ENCODE measurements at regions not wholly inside any gene's neighbourhood (a gene's known extent, or its start where the extent isn't known, plus 50 kb on each side); places are given as distances from the start of the nearest gene placed in this dataset.
"Not testable (repeated sequence)": the region's sequence is repeated elsewhere in the genome, so short reads cannot be mapped to it uniquely, and the experiment has no call there.

DNA sequence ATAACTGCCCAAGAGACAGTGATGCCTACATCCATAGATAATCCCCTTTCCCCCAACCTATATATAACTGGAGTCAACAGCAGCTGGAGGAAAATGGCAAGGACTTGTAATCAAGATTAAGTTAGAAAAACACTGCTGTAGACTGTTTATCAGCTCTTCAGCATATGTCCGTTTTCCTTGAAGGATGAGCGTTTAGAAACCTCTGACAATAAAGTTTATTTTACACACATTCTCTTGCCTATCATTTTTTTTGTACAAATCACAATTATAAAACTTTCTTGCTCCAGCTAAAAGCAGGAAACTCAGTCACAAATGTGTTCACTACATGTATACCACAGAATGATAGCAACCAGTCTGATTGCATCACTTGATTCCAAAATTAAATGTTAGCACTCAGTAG is 50.8 kb downstream of the PPIAL4G start:
- H3K27ac ChIP-seq; intact Hi-C loops (cut with DNase I); H3K4me3 ChIP-seq: not testable (repeated sequence)

DNA sequence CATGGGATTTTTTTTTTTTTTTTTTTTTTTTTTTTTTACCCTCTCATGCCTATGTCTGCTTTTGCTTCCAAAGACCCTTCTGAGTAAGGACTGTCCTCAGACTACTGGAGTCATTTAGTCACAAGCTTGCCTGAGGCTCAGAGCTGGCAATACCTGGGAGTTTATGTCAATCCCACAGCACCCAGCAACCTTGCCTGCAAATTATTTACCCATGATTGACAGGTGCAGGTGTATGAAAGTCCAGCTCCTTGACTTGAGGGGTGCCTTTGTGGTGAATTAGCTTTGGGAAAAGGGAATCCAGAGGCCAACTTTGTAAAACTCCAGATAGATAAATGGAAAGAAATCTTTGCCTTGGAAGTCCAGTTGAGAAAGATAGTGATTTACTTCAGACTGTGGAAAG is 53.2 kb downstream of the PPIAL4G start:
- intact Hi-C loops (cut with DNase I); H3K4me3 ChIP-seq; H3K9me3 ChIP-seq; H3K27me3 ChIP-seq (replicated peaks; ENCODE audit: insufficient read depth); H3K27ac ChIP-seq; H3K36me3 ChIP-seq; H3K4me1 ChIP-seq (replicated peaks); DNase-seq (ENCODE audit: low spot score): not testable (repeated sequence)

More for the DNA sequence above, 50.8 kb downstream of the PPIAL4G start:
- 63% methylated on average over 2 of the region's 2 CpGs for WGBS
- H3K36me3 ChIP-seq; DNase-seq (ENCODE audit: low spot score); H3K4me1 ChIP-seq (replicated peaks); H3K9me3 ChIP-seq; H3K27me3 ChIP-seq (replicated peaks; ENCODE audit: insufficient read depth): not testable (repeated sequence)

DNA sequence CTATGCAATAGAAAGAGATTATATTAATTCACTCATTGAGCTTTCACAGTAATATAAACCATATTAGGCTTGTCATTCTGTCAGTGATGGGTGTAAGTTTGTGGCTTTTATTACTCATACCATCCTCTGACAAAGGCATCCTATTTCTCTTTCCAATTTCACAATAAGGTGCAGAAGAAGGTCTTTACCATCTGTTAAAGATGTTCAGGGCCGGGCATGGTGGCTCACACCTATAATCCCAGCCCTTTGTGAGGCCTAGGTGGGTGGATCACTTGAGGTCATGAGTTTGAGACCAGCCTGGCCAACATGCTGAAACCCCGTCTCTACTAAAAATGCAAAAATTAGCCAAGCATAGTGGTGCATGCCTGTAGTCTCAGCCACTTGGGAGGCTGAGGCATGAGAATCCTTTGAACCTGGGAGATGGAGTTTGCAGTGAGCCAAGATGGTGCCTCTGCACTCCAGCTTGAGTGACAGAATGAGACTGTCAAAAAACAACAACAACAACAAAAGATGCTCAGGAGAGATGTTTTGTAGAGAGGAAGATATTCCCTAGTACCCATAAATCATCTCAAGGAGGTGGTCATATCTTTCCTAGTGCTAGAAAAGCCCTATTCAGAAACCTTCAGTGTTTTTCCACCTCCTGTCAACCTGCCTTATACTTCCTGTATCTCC is 56.0 kb downstream of the PPIAL4G start:
- H3K27ac ChIP-seq; H3K4me3 ChIP-seq; H3K4me1 ChIP-seq (replicated peaks); DNase-seq (ENCODE audit: low spot score); intact Hi-C loops (cut with DNase I); H3K36me3 ChIP-seq; H3K27me3 ChIP-seq (replicated peaks; ENCODE audit: insufficient read depth); H3K9me3 ChIP-seq: not testable (repeated sequence)
- WGBS: 86% methylated on average over 2 of the region's 2 CpGs

DNA sequence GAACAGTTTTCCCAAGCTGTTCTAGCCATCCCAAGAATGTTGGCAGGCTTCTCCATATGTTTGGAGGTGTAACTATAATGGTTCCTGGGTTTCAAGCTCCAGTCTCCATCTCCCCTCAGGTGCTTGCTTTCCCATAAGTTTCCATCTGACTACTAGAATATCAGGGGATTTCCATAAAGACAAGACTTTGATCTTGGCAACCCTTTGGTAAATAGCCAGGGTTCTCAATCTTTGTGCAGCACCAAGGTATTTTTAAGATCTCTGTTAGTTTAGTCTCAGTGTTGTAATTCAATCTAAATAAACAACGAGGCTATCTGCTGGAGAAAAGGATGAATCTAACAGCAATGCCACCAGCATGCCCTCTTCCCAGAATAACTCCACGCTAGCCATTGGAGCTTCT is 56.7 kb downstream of the PPIAL4G start:
- not testable (repeated sequence) for DNase-seq (ENCODE audit: low spot score)

DNA sequence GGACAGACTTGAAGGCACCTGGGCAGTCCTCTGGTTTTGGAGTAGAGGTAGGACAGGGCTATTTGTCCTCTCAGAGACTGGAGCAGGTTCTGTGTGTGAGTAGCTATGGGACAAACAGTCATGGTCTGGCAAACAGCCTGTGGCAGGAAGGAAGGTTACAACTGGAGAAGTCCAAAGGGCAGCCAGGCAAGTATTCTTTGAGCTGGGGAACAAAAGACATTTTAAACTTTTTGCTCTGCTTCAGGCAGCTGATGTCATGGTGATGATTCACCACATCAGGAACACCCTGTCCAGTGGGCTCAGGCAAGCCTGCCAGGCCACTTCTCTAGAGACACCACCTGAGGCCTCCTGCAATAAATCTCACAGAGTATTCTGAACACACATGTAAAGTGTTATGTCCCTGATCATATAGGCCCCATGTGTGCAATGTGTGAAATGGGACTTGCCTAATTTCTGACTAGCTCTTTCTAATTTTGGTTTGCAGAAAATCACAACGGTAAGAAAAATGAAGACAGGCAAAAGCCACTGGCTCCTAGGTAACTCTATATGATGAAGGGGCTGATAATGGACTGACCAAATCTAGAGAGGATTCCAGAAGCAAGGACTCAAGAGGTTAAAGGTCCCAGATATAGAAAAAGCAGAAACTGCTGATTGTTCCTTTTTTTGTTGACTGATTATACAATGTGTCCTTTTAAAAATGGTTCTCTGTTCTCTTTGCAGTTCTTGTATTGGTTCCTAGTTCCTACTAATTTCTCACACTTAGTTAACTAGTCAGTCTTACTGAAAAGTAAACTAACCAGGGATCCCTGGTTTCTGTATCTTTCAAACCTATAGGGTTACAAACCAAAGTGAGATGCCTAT is 58.7 kb downstream of the PPIAL4G start:
- DNase-seq (ENCODE audit: low spot score): peak; percentile 8
- H3K4me1 ChIP-seq (replicated peaks); intact Hi-C loops (cut with DNase I); H3K4me3 ChIP-seq; H3K9me3 ChIP-seq; H3K27ac ChIP-seq; H3K36me3 ChIP-seq; H3K27me3 ChIP-seq (replicated peaks; ENCODE audit: insufficient read depth): not testable (repeated sequence)
- WGBS: 79% methylated on average over 1 of the region's 1 CpG

More for the DNA sequence above, 56.7 kb downstream of the PPIAL4G start:
- H3K4me1 ChIP-seq (replicated peaks); H3K9me3 ChIP-seq; H3K36me3 ChIP-seq; H3K27me3 ChIP-seq (replicated peaks; ENCODE audit: insufficient read depth); intact Hi-C loops (cut with DNase I); H3K4me3 ChIP-seq; H3K27ac ChIP-seq: not testable (repeated sequence)
- 63% methylated on average over 2 of the region's 2 CpGs for WGBS

DNA sequence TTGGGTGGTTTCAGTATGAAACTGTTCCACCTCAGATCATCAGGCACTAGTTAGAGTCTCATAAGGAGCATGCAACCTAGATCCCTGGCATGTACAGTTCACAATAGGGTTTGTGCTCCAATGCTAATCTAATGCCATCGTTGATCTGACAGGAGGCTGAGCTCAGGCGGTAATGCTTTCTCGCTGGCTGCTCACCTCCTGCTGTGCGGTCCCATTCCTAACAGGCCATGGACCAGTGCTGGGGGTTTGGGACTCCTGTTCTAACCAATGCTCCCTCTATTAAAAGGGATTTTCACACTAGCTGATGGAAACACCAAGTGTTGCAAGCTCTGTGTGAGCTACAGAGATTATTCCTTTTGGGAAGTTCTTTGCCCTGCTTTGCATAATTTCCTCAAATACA is 60.2 kb downstream of the PPIAL4G start:
- H3K27ac ChIP-seq; intact Hi-C loops (cut with DNase I); H3K9me3 ChIP-seq; H3K36me3 ChIP-seq; H3K27me3 ChIP-seq (replicated peaks; ENCODE audit: insufficient read depth); H3K4me1 ChIP-seq (replicated peaks); H3K4me3 ChIP-seq; DNase-seq (ENCODE audit: low spot score): not testable (repeated sequence)
- 96% methylated on average over 4 of the region's 4 CpGs for WGBS

DNA sequence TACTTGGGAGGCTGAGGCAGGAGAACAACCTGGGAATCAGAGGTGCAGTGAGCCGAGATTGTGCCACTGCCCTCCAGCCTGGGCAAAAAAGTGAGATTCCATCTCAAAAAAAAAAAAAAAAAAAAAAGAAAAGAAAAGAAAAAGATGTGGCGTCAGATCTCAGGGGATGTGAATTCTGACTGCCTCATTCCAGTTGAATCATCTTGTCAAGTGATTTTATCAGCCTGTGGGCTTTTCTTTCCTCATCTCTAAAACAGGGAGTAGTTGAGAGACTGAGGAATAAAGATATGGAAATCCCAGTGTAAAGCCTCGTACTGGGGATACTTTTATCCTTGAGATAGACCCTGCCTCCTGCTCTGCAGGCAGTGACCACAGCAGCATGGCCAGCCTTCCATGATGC is 65.9 kb downstream of the PPIAL4G start:
- intact Hi-C loops (cut with DNase I): not testable (repeated sequence)

DNA sequence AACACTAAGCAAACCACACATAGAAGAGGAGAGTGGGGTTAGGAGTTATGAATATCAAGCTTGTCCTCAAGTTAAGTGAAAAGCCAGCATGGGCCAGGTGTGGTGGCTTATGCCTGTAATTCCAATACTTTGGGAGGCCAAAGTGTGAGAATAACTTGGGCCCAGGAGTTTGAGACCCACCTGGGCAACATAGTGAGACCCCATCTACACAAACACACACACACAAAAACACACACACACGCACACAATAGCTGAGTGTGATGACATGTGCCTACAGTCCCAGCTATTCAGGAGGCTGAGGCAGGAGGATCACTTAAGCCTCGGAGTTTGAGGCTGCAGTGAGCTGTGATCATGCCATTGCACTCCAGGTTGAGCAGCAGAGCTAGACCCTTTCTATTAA is 69.7 kb downstream of the PPIAL4G start:
- intact Hi-C loops (cut with DNase I): not testable (repeated sequence)
- 100% methylated on average over 2 of the region's 2 CpGs for whole genome bisulfite sequencing

More for the DNA sequence above, 65.9 kb downstream of the PPIAL4G start:
- not testable (repeated sequence) for DNase-seq (ENCODE audit: low spot score); H3K9me3 ChIP-seq; H3K27ac ChIP-seq; H3K4me3 ChIP-seq; H3K36me3 ChIP-seq; H3K27me3 ChIP-seq (replicated peaks; ENCODE audit: insufficient read depth); H3K4me1 ChIP-seq (replicated peaks)
- WGBS: 95% methylated on average over 3 of the region's 3 CpGs

DNA sequence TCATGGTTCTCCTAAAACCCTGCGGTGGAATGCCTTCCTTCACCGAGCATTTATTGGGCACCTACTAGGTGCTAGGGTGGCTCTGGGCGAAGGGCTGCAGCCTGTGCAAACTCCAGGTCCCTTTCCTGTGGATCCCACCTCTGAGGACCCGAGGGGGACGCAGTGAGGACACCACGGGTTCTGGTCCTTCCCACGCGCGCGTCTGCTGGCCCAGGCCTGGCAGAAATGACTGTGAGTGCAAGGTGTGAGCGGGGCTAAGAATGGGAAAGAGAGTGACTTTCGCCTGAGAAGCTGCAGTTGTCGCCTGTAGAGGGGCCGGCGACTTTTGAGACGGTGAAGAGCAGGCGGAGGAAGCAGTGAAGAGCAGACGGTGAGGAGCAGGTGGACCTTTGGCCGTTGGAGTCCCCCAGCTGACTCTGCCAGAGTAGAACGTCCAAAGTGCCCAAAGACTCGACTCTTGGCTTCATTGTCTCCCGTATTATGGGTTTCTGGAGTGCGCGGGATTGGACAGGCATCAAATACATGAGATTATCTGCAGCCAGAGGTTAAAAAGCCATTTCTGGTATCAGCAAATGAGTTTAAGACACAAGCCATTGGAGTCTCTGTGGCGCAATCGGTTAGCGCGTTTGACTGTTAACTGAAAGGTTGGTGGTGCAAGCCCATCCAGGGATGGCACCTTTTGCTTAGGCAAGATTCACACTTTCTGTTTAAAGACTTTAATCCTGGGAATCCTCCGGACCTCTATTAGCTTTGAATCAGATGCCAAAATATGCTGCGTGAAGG is 78.1 kb downstream of the PPIAL4G start:
- H3K27me3 ChIP-seq (replicated peaks; ENCODE audit: insufficient read depth); intact Hi-C loops (cut with DNase I); H3K36me3 ChIP-seq; H3K4me3 ChIP-seq; H3K4me1 ChIP-seq (replicated peaks); H3K9me3 ChIP-seq; DNase-seq (ENCODE audit: low spot score); H3K27ac ChIP-seq: not testable (repeated sequence)
- 95% methylated on average over 28 of the region's 30 CpGs for WGBS

More for the DNA sequence above, 69.7 kb downstream of the PPIAL4G start:
- H3K4me1 ChIP-seq (replicated peaks); H3K27ac ChIP-seq; DNase-seq (ENCODE audit: low spot score); H3K4me3 ChIP-seq; H3K27me3 ChIP-seq (replicated peaks; ENCODE audit: insufficient read depth); H3K9me3 ChIP-seq; H3K36me3 ChIP-seq: not testable (repeated sequence)

DNA sequence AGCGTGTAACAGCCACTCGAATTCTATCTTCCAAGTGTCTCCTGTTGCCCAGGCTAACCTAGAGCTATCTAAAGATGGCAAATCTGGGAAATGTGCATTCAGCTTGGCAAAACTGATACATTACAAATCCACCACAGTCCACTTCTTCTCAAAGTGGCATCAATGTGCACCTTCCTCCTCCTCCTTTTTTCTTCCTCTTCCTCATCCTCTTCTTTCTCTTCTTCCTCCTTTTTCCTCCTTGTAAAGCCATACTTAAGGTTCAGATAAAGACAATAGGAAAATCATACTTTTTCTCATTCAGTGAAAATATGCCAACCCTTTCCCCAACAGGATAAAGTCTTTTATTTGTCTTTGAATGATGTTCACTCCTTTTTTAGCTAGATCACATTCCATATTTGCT is 79.2 kb downstream of the PPIAL4G start:
- H3K36me3 ChIP-seq; intact Hi-C loops (cut with DNase I); H3K9me3 ChIP-seq; H3K27ac ChIP-seq; H3K4me3 ChIP-seq; H3K4me1 ChIP-seq (replicated peaks); H3K27me3 ChIP-seq (replicated peaks; ENCODE audit: insufficient read depth); DNase-seq (ENCODE audit: low spot score): not testable (repeated sequence)
- 88% methylated on average over 2 of the region's 2 CpGs for WGBS

DNA sequence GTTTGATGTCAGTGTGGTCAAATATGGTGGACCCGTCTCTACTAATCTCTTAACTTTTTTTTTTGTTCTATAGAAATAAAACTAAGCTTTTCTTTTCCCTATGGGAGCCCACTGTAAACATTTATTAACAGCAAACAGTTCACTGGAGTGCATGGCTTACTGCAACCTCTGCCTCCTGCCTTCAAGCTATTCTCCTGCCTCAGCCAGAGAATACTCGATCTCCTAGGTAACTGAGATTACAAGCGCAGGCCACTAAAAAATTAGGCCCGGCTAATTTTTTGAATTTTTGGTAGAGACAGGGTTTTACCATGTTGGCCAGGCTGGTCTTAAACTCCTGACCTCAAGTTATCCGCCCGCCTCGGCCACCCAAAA is 80.0 kb downstream of the PPIAL4G start:
- H3K27ac ChIP-seq: peak overlapping the region in 1 of 2 donors; percentile 75
- peak overlapping the region in 1 of 2 donors; percentile 46 for H3K4me3 ChIP-seq

More for the DNA sequence above, 80.0 kb downstream of the PPIAL4G start:
- H3K36me3 ChIP-seq; H3K4me1 ChIP-seq (replicated peaks); H3K9me3 ChIP-seq; DNase-seq (ENCODE audit: low spot score); intact Hi-C loops (cut with DNase I); H3K27me3 ChIP-seq (replicated peaks; ENCODE audit: insufficient read depth): not testable (repeated sequence)
- 21% methylated on average over 4 of the region's 7 CpGs for WGBS

Data from prostate gland (tissue), 2 donors.